ENCODE measurements at regions not wholly inside any gene's neighbourhood (a gene's known extent, or its start where the extent isn't known, plus 50 kb on each side); places are given as distances from the start of the nearest gene placed in this dataset.

GRCh38 chr10:4720463-4720862 is 105.5 kb upstream of the AKR1E2 start:
- H3K4me1 ChIP-seq (ENCODE audit: insufficient read depth, low read length) = peaks cover 3% of the 10 kb centered on the region
- no peak overlapping the region for H3K4me3 ChIP-seq (ENCODE audit: low read length)
- no peaks in the 10 kb centered on the region for H3K36me3 ChIP-seq (ENCODE audit: insufficient read depth, low read length)
- H3K9me3 ChIP-seq (ENCODE audit: low read length) = no peaks in the 10 kb centered on the region
- no peaks in the 10 kb centered on the region for H3K27me3 ChIP-seq (ENCODE audit: insufficient read depth, low read length)
- H2AFZ ChIP-seq (ENCODE audit: low read depth, low read length) = no peak overlapping the region

GRCh38 chr10:4719671-4720070 is 106.3 kb upstream of the AKR1E2 start:
- no peaks in the 10 kb centered on the region for H3K27me3 ChIP-seq (ENCODE audit: insufficient read depth, low read length)
- peaks cover 3% of the 10 kb centered on the region for H3K4me1 ChIP-seq (ENCODE audit: insufficient read depth, low read length)
- no peaks in the 10 kb centered on the region for H3K36me3 ChIP-seq (ENCODE audit: insufficient read depth, low read length)
- no peak overlapping the region for H2AFZ ChIP-seq (ENCODE audit: low read depth, low read length)
- no peak overlapping the region for H3K4me3 ChIP-seq (ENCODE audit: low read length)
- no peaks in the 10 kb centered on the region for H3K9me3 ChIP-seq (ENCODE audit: low read length)

- Histone ChIP-seq H3K4me3 (ENCODE audit: low read length) (no peak overlapping the region), H3K36me3 (ENCODE audit: insufficient read depth, low read length) (no peaks in the 10 kb centered on the region), H3K27me3 (ENCODE audit: insufficient read depth, low read length) (no peaks in the 10 kb centered on the region), H3K4me1 (ENCODE audit: insufficient read depth, low read length) (peaks cover 3% of the 10 kb centered on the region), H3K9me3 (ENCODE audit: low read length) (no peaks in the 10 kb centered on the region), H2AFZ (ENCODE audit: low read depth, low read length) (no peak overlapping the region)
Observed at GRCh38 chr10:4719036-4719435, 107.0 kb upstream of the AKR1E2 start.

GRCh38 chr10:4718544-4718943 is 107.5 kb upstream of the AKR1E2 start:
- Histone ChIP-seq H2AFZ (ENCODE audit: low read depth, low read length) (no peak overlapping the region), H3K9me3 (ENCODE audit: low read length) (no peaks in the 10 kb centered on the region), H3K27me3 (ENCODE audit: insufficient read depth, low read length) (no peaks in the 10 kb centered on the region), H3K4me3 (ENCODE audit: low read length) (no peak overlapping the region), H3K36me3 (ENCODE audit: insufficient read depth, low read length) (no peaks in the 10 kb centered on the region), H3K4me1 (ENCODE audit: insufficient read depth, low read length) (peaks cover 3% of the 10 kb centered on the region)

- Histone ChIP-seq H2AFZ (ENCODE audit: low read depth, low read length) (no peak overlapping the region), H3K4me1 (ENCODE audit: insufficient read depth, low read length) (peaks cover 3% of the 10 kb centered on the region), H3K4me3 (ENCODE audit: low read length) (no peak overlapping the region), H3K9me3 (ENCODE audit: low read length) (no peaks in the 10 kb centered on the region), H3K27me3 (ENCODE audit: insufficient read depth, low read length) (no peaks in the 10 kb centered on the region), H3K36me3 (ENCODE audit: insufficient read depth, low read length) (no peaks in the 10 kb centered on the region)
Observed at GRCh38 chr10:4717670-4718069, 108.3 kb upstream of the AKR1E2 start.

GRCh38 chr10:4710858-4711257 is 115.1 kb upstream of the AKR1E2 start:
- no peaks in the 10 kb centered on the region for H3K4me1 ChIP-seq (ENCODE audit: insufficient read depth, low read length)
- no peaks in the 10 kb centered on the region for H3K27me3 ChIP-seq (ENCODE audit: insufficient read depth, low read length)
- H3K4me3 ChIP-seq (ENCODE audit: low read length) = no peak overlapping the region
- no peak overlapping the region for H2AFZ ChIP-seq (ENCODE audit: low read depth, low read length)
- no peaks in the 10 kb centered on the region for H3K9me3 ChIP-seq (ENCODE audit: low read length)
- no peaks in the 10 kb centered on the region for H3K36me3 ChIP-seq (ENCODE audit: insufficient read depth, low read length)

GRCh38 chr10:4708123-4708759 is 117.8 kb upstream of the AKR1E2 start:
- no peaks in the 10 kb centered on the region for H3K36me3 ChIP-seq (ENCODE audit: insufficient read depth, low read length)
- H2AFZ ChIP-seq (ENCODE audit: low read depth, low read length) = no peak overlapping the region
- no peak overlapping the region for H3K4me3 ChIP-seq (ENCODE audit: low read length)
- no peaks in the 10 kb centered on the region for H3K4me1 ChIP-seq (ENCODE audit: insufficient read depth, low read length)
- H3K9me3 ChIP-seq (ENCODE audit: low read length) = no peaks in the 10 kb centered on the region
- H3K27me3 ChIP-seq (ENCODE audit: insufficient read depth, low read length) = no peaks in the 10 kb centered on the region

- Histone ChIP-seq H3K9me3 (ENCODE audit: low read length) (no peaks in the 10 kb centered on the region), H3K36me3 (ENCODE audit: insufficient read depth, low read length) (no peaks in the 10 kb centered on the region), H2AFZ (ENCODE audit: low read depth, low read length) (no peak overlapping the region), H3K27me3 (ENCODE audit: insufficient read depth, low read length) (no peaks in the 10 kb centered on the region), H3K4me1 (ENCODE audit: insufficient read depth, low read length) (no peaks in the 10 kb centered on the region), H3K4me3 (ENCODE audit: low read length) (no peak overlapping the region)
Observed at GRCh38 chr10:4707221-4707620, 118.8 kb upstream of the AKR1E2 start.

- Histone ChIP-seq H2AFZ (ENCODE audit: low read depth, low read length) (no peak overlapping the region), H3K9me3 (ENCODE audit: low read length) (no peaks in the 10 kb centered on the region), H3K36me3 (ENCODE audit: insufficient read depth, low read length) (no peaks in the 10 kb centered on the region), H3K27me3 (ENCODE audit: insufficient read depth, low read length) (no peaks in the 10 kb centered on the region), H3K4me3 (ENCODE audit: low read length) (no peak overlapping the region), H3K4me1 (ENCODE audit: insufficient read depth, low read length) (peaks cover 4% of the 10 kb centered on the region)
Observed at GRCh38 chr10:4704034-4704545, 121.9 kb upstream of the AKR1E2 start.

GRCh38 chr10:4701016-4701415 is 125.0 kb upstream of the AKR1E2 start:
- no peaks in the 10 kb centered on the region for H3K36me3 ChIP-seq (ENCODE audit: insufficient read depth, low read length)
- peaks cover 4% of the 10 kb centered on the region for H3K4me1 ChIP-seq (ENCODE audit: insufficient read depth, low read length)
- no peaks in the 10 kb centered on the region for H3K9me3 ChIP-seq (ENCODE audit: low read length)
- H3K4me3 ChIP-seq (ENCODE audit: low read length) = no peak overlapping the region
- H2AFZ ChIP-seq (ENCODE audit: low read depth, low read length) = no peak overlapping the region
- H3K27me3 ChIP-seq (ENCODE audit: insufficient read depth, low read length) = no peaks in the 10 kb centered on the region

- no peaks in the 10 kb centered on the region for H3K27me3 ChIP-seq (ENCODE audit: insufficient read depth, low read length)
- no peak overlapping the region for H2AFZ ChIP-seq (ENCODE audit: low read depth, low read length)
- no peaks in the 10 kb centered on the region for H3K9me3 ChIP-seq (ENCODE audit: low read length)
- no peak overlapping the region for H3K4me3 ChIP-seq (ENCODE audit: low read length)
- no peaks in the 10 kb centered on the region for H3K36me3 ChIP-seq (ENCODE audit: insufficient read depth, low read length)
- H3K4me1 ChIP-seq (ENCODE audit: insufficient read depth, low read length) = peaks cover 4% of the 10 kb centered on the region
Observed at GRCh38 chr10:4699950-4700730, 125.9 kb upstream of the AKR1E2 start.

GRCh38 chr10:4698075-4698474 is 127.9 kb upstream of the AKR1E2 start:
- no peak overlapping the region for H2AFZ ChIP-seq (ENCODE audit: low read depth, low read length)
- H3K27me3 ChIP-seq (ENCODE audit: insufficient read depth, low read length) = no peaks in the 10 kb centered on the region
- no peaks in the 10 kb centered on the region for H3K36me3 ChIP-seq (ENCODE audit: insufficient read depth, low read length)
- no peak overlapping the region for H3K4me3 ChIP-seq (ENCODE audit: low read length)
- no peaks in the 10 kb centered on the region for H3K9me3 ChIP-seq (ENCODE audit: low read length)
- peaks cover 4% of the 10 kb centered on the region for H3K4me1 ChIP-seq (ENCODE audit: insufficient read depth, low read length)

- Histone ChIP-seq H2AFZ (ENCODE audit: low read depth, low read length) (no peak overlapping the region), H3K4me1 (ENCODE audit: insufficient read depth, low read length) (peaks cover 4% of the 10 kb centered on the region), H3K27me3 (ENCODE audit: insufficient read depth, low read length) (no peaks in the 10 kb centered on the region), H3K9me3 (ENCODE audit: low read length) (no peaks in the 10 kb centered on the region), H3K4me3 (ENCODE audit: low read length) (no peak overlapping the region), H3K36me3 (ENCODE audit: insufficient read depth, low read length) (no peaks in the 10 kb centered on the region)
Observed at GRCh38 chr10:4696186-4696585, 129.8 kb upstream of the AKR1E2 start.
